Erythroblast (primary cell): ENCODE measurements at regions not wholly inside any gene's neighbourhood (a gene's known extent, or its start where the extent isn't known, plus 50 kb on each side); places are given as distances from the start of the nearest gene placed in this dataset.

Experiments used
- GATA1 ChIP-seq: IDR thresholded peaks from 2 replicates; pipeline ENCODE4 v1.6.1; 2011; ENCODE audit warnings: low read depth, mild to moderate bottlenecking, control low read depth, low read length, moderate library complexity
- POLR2A ChIP-seq: IDR thresholded peaks from 2 replicates; pipeline ENCODE4 v1.6.1; 2011; ENCODE audit warnings: mild to moderate bottlenecking, low read length

DNA sequence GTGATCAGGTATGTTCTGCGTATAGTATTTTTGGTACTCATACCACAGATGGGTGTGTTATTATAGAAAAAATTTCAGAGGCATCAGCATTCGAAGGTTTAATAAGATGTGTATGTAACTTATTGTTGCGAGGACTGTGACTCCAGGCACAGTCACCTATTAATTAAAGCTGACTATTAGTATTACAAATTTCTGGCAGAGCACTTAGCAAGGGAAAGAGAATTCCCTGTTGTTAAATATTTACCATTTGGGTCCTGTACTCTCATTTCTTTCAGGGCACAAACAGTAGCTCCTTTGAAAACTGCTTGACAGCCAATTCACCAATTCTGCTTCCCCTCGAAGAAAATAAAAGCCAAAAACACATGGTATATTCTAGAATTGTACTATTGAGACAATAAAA, 653.8 kb downstream of the ELAVL2 start:
- TF ChIP-seq GATA1: no peak
- no peak for TF ChIP-seq POLR2A
